ENCODE measurements at regions not wholly inside any gene's neighbourhood (a gene's known extent, or its start where the extent isn't known, plus 50 kb on each side); places are given as distances from the start of the nearest gene placed in this dataset.

DNA sequence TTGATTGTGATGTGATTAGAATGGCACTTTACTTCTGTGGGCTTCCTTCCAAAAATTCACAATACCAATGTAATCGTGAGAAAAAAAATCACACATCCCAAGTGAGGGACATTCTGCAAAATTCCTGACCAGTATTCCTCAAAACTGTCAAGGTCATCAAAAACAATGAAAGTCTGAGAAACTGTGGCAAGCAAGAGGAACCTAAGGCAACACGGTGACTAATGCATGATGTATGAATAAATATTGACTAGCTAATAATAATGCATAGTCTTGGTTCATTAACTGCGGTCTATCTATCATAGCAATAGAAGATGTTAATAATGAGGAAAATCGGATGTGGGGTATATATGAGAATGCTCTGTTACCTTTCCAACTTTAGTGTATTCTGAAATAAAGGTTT is 159.0 kb downstream of the RFC3 start:
- Histone ChIP-seq H3K27me3 (replicated peaks; ENCODE audit: control insufficient read depth, insufficient read depth, low read length) (no peaks in the 10 kb centered on the region), H3K36me3 (ENCODE audit: control insufficient read depth, insufficient read depth, low read length) (no peaks in the 10 kb centered on the region), H3K4me1 (no peaks in the 10 kb centered on the region), H3K4me3 (ENCODE audit: low read depth, low read length) (no peak overlapping the region), H3K9me3 (no peaks in the 10 kb centered on the region)
- intact Hi-C loops (cut with micrococcal nuclease; ENCODE audit: unreplicated experiment) = no loop called here
- ChIA-PET POLR2A (no interaction called here), CTCF (no interaction called here)
- Mint-ChIP-seq H3K27me3 (ENCODE audit: insufficient read depth, unreplicated experiment) (no peaks in the 10 kb centered on the region), H3K36me3 (ENCODE audit: insufficient read depth, unreplicated experiment) (no peaks in the 10 kb centered on the region), H3K4me3 (ENCODE audit: unreplicated experiment) (no peak overlapping the region), H3K4me1 (ENCODE audit: low read depth, unreplicated experiment) (no peaks in the 10 kb centered on the region), H3K9me3 (ENCODE audit: unreplicated experiment) (peaks cover 6% of the 10 kb centered on the region), H3K27ac (ENCODE audit: unreplicated experiment) (no peak overlapping the region)
- TF ChIP-seq, protein P1, sequence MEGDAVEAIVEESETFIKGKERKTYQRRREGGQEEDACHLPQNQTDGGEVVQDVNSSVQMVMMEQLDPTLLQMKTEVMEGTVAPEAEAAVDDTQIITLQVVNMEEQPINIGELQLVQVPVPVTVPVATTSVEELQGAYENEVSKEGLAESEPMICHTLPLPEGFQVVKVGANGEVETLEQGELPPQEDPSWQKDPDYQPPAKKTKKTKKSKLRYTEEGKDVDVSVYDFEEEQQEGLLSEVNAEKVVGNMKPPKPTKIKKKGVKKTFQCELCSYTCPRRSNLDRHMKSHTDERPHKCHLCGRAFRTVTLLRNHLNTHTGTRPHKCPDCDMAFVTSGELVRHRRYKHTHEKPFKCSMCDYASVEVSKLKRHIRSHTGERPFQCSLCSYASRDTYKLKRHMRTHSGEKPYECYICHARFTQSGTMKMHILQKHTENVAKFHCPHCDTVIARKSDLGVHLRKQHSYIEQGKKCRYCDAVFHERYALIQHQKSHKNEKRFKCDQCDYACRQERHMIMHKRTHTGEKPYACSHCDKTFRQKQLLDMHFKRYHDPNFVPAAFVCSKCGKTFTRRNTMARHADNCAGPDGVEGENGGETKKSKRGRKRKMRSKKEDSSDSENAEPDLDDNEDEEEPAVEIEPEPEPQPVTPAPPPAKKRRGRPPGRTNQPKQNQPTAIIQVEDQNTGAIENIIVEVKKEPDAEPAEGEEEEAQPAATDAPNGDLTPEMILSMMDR (IDR thresholded peaks at IDR 0.05; ENCODE audit: insufficient read depth in 1 of 2, low read depth in 1 of 2, low read length in 1 of 2, severe bottlenecking in 1 of 2, unreplicated experiment in 1 of 2) = no peak
- BruUV-seq (replicated peaks) = no TSS peak
- DNase-seq = no peak

DNA sequence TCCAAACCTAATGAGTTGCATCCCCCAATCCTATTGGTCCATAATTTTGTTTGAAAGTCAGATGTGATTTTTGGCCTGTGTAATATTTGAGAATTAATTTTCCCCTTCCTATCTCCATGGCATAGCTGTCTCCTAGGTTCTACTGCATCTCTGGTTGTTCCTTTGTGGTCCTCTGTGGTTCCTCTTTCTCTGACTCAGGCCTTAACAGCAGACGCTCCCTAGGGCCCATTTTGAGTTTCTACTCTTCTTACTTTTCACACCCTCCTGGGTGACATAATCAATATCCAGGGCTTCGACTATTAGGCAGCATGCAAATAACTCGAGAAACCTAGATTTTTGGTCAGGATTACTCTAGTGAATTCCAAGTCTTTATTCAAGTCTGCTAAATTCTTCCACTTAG is 160.7 kb downstream of the RFC3 start:
- intact Hi-C loops (cut with micrococcal nuclease; ENCODE audit: unreplicated experiment) = no loop called here
- ChIA-PET CTCF (no interaction called here), POLR2A (no interaction called here)
- Mint-ChIP-seq H3K27ac (ENCODE audit: unreplicated experiment) (no peak overlapping the region), H3K9me3 (ENCODE audit: unreplicated experiment) (peaks cover 6% of the 10 kb centered on the region), H3K36me3 (ENCODE audit: insufficient read depth, unreplicated experiment) (no peaks in the 10 kb centered on the region), H3K4me3 (ENCODE audit: unreplicated experiment) (no peak overlapping the region), H3K4me1 (ENCODE audit: low read depth, unreplicated experiment) (no peaks in the 10 kb centered on the region), H3K27me3 (ENCODE audit: insufficient read depth, unreplicated experiment) (no peaks in the 10 kb centered on the region)
- TF ChIP-seq, protein P1 (IDR thresholded peaks at IDR 0.05; ENCODE audit: insufficient read depth in 1 of 2, low read depth in 1 of 2, low read length in 1 of 2, severe bottlenecking in 1 of 2, unreplicated experiment in 1 of 2) = no peak
- H3K9me3 ChIP-seq = no peaks in the 10 kb centered on the region
- no peak overlapping the region for H3K4me3 ChIP-seq (ENCODE audit: low read depth, low read length)
- no peaks in the 10 kb centered on the region for H3K4me1 ChIP-seq
- H3K36me3 ChIP-seq (ENCODE audit: control insufficient read depth, insufficient read depth, low read length) = no peaks in the 10 kb centered on the region
- DNase-seq = no peak
- H3K27me3 ChIP-seq (replicated peaks; ENCODE audit: control insufficient read depth, insufficient read depth, low read length) = no peaks in the 10 kb centered on the region
- no TSS peak for BruUV-seq (replicated peaks)

DNA sequence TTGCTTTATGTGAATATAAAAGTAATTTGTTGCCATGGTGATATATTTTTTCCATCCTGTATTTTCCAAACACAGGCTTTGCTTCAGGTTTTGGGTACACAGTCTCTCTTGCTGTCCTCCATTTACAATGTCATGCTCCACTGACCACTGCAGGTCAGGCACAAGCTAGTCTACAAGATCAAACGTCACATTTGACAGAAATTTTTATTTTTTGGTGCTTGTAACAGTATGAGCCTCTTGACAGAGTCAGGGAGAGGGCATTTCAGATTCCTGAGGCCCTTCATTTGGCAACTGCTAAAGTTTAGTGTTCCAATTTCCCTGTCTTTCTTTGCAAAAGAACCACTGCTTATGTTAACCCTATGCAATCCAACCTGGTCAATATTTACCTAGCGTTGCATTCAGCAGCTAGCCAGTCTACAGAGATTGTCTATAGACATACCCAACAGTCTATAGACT is 175.0 kb downstream of the RFC3 start:
- intact Hi-C loops (cut with micrococcal nuclease; ENCODE audit: unreplicated experiment) = loop anchor here (5.0 kb wide), 1 partner anchor 61 kb away; no protein-coding TSS in a partner anchor
- CTCF ChIA-PET = no interaction called here
- H3K4me1 ChIP-seq = no peaks in the 10 kb centered on the region
- no peaks in the 10 kb centered on the region for H3K36me3 ChIP-seq (ENCODE audit: control insufficient read depth, insufficient read depth, low read length)
- H3K27me3 ChIP-seq (replicated peaks; ENCODE audit: control insufficient read depth, insufficient read depth, low read length) = no peaks in the 10 kb centered on the region
- Mint-ChIP-seq H3K9me3 (ENCODE audit: unreplicated experiment) (peaks cover 5% of the 10 kb centered on the region), H3K4me3 (ENCODE audit: unreplicated experiment) (no peak overlapping the region), H3K36me3 (ENCODE audit: insufficient read depth, unreplicated experiment) (no peaks in the 10 kb centered on the region), H3K27me3 (ENCODE audit: insufficient read depth, unreplicated experiment) (no peaks in the 10 kb centered on the region), H3K27ac (ENCODE audit: unreplicated experiment) (no peak overlapping the region), H3K4me1 (ENCODE audit: low read depth, unreplicated experiment) (peaks cover 4% of the 10 kb centered on the region)
- TF ChIP-seq, protein P1 (IDR thresholded peaks at IDR 0.05; ENCODE audit: insufficient read depth in 1 of 2, low read depth in 1 of 2, low read length in 1 of 2, severe bottlenecking in 1 of 2, unreplicated experiment in 1 of 2) = no peak
- H3K4me3 ChIP-seq (ENCODE audit: low read depth, low read length) = no peak overlapping the region
- POLR2A ChIA-PET = no interaction called here
- no TSS peak for BruUV-seq (replicated peaks)
- H3K9me3 ChIP-seq = no peaks in the 10 kb centered on the region
- no peak for DNase-seq

Data from Caco-2 (cell line).